ENCODE measurements at regions not wholly inside any gene's neighbourhood (a gene's known extent, or its start where the extent isn't known, plus 50 kb on each side); places are given as distances from the start of the nearest gene placed in this dataset.

GRCh38 chr11:45450189-45450588 lies 164.0 kb upstream of the SYT13 start:
- no peak for ATAC-seq
- DNase-seq (ENCODE audit: low read depth in 1 of 2, low spot score in 1 of 2): no peak
- Histone ChIP-seq H3K9me3 (no peaks in the 10 kb centered on the region), H3K4me1 (no peaks in the 10 kb centered on the region), H3K4me3 (no peak overlapping the region), H3K27ac (no peak overlapping the region), H3K4me2 (no peak overlapping the region)
- CTCF ChIA-PET: interaction anchor here (0.6 kb wide), 1 partner anchor 120 kb away, joined by 3 read pairs; no protein-coding TSS in a partner anchor
- no peak for FAIRE-seq
- WGBS (ENCODE audit: missing lambda C conversion rate): 39% methylated on average over 3 of the region's 3 CpGs
- POLR2A ChIA-PET: no interaction called here
- TF ChIP-seq JUNB (IDR thresholded peaks at IDR 0.05) (no peak), RARB (CRISPR knock-in tag; IDR thresholded peaks at IDR 0.05) (no peak), FOSB (CRISPR knock-in tag; IDR thresholded peaks at IDR 0.05) (no peak), EHF (CRISPR knock-in tag; IDR thresholded peaks at IDR 0.05) (no peak), POLR2A (IDR thresholded peaks at IDR 0.05; ENCODE audit: low read length) (no peak), ZC3H11A (IDR thresholded peaks at IDR 0.05) (no peak), RAD21 (conservative IDR thresholded peaks at IDR 0.05 in 1 of 2, IDR thresholded peaks at IDR 0.05 in 1 of 2) (no peak), RNF2 (IDR thresholded peaks at IDR 0.05; ENCODE audit: borderline replicate concordance, low read depth) (no peak), EHMT2 (IDR thresholded peaks at IDR 0.05; ENCODE audit: low read depth) (no peak), FOXS1 (CRISPR knock-in tag; IDR thresholded peaks at IDR 0.05) (no peak), KDM5A (IDR thresholded peaks at IDR 0.05) (no peak)
- TF ChIP-seq, protein P1, sequence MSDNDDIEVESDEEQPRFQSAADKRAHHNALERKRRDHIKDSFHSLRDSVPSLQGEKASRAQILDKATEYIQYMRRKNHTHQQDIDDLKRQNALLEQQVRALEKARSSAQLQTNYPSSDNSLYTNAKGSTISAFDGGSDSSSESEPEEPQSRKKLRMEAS (IDR thresholded peaks at IDR 0.05): no peak
- TF ChIP-seq, protein P2, sequence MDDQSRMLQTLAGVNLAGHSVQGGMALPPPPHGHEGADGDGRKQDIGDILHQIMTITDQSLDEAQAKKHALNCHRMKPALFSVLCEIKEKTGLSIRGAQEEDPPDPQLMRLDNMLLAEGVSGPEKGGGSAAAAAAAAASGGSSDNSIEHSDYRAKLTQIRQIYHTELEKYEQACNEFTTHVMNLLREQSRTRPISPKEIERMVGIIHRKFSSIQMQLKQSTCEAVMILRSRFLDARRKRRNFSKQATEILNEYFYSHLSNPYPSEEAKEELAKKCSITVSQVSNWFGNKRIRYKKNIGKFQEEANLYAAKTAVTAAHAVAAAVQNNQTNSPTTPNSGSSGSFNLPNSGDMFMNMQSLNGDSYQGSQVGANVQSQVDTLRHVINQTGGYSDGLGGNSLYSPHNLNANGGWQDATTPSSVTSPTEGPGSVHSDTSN (IDR thresholded peaks at IDR 0.05): no peak

DNA sequence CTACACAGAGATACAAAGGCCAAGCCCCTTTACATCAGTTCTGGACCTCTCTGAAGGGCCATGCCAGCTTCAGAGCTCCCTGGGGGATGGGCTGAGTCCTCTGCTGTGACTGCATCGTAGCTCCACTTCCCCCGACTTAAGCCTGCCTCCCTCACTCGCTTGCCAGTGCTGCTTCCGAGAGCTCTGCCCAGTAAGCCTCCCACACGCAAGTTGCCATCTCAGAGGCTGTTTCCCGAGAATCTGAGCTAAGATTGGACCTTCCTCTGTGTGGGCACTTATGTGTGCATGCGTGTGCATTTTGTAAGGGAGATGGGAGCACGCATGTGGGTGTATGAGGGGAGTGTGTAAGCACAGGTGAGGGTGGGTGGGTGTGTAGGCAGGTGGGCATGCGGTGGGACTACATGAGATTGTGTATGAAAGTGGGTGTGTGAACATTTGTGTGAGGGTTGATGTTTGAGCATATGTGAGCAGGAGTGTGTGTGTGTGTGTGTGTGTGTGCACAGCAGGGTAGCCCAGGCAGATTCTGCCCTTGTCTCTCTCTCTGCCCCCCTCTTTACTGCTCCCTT lies 163.0 kb upstream of the SYT13 start:
- Histone ChIP-seq H3K4me3 (no peak overlapping the region), H3K4me2 (no peak overlapping the region), H3K9me3 (no peaks in the 10 kb centered on the region), H3K4me1 (no peaks in the 10 kb centered on the region), H3K27ac (no peak overlapping the region)
- no peak for ATAC-seq
- POLR2A ChIA-PET: no interaction called here
- no peak for TF ChIP-seq MAFK (IDR thresholded peaks at IDR 0.05; ENCODE audit: partially characterized antibody)
- TF ChIP-seq ZNF302 (CRISPR knock-in tag; IDR thresholded peaks at IDR 0.05): no peak
- TF ChIP-seq ESRRA (IDR thresholded peaks at IDR 0.05; ENCODE audit: borderline replicate concordance, low read length): no peak
- TF ChIP-seq POLR2A (IDR thresholded peaks at IDR 0.05; ENCODE audit: low read length): no peak
- TF ChIP-seq, protein P3, sequence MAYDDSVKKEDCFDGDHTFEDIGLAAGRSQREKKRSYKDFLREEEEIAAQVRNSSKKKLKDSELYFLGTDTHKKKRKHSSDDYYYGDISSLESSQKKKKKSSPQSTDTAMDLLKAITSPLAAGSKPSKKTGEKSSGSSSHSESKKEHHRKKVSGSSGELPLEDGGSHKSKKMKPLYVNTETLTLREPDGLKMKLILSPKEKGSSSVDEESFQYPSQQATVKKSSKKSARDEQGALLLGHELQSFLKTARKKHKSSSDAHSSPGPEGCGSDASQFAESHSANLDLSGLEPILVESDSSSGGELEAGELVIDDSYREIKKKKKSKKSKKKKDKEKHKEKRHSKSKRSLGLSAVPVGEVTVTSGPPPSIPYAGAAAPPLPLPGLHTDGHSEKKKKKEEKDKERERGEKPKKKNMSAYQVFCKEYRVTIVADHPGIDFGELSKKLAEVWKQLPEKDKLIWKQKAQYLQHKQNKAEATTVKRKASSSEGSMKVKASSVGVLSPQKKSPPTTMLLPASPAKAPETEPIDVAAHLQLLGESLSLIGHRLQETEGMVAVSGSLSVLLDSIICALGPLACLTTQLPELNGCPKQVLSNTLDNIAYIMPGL (CRISPR knock-in tag; IDR thresholded peaks at IDR 0.05; ENCODE audit: borderline replicate concordance): no peak
- no peak for TF ChIP-seq EP300 (IDR thresholded peaks at IDR 0.05)
- no peak for TF ChIP-seq CBX2 (IDR thresholded peaks at IDR 0.05; ENCODE audit: borderline replicate concordance, low read depth)
- TF ChIP-seq HOXA7 (CRISPR knock-in tag; IDR thresholded peaks at IDR 0.05): no peak
- no peak for TF ChIP-seq RAD21 (conservative IDR thresholded peaks at IDR 0.05 in 1 of 2, IDR thresholded peaks at IDR 0.05 in 1 of 2)
- TF ChIP-seq, protein P4, sequence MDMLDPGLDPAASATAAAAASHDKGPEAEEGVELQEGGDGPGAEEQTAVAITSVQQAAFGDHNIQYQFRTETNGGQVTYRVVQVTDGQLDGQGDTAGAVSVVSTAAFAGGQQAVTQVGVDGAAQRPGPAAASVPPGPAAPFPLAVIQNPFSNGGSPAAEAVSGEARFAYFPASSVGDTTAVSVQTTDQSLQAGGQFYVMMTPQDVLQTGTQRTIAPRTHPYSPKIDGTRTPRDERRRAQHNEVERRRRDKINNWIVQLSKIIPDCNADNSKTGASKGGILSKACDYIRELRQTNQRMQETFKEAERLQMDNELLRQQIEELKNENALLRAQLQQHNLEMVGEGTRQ (IDR thresholded peaks at IDR 0.05): no peak
- TF ChIP-seq TP53 (CRISPR knock-in tag; IDR thresholded peaks at IDR 0.05): no peak
- no peak for TF ChIP-seq RARB (CRISPR knock-in tag; IDR thresholded peaks at IDR 0.05)
- TF ChIP-seq POLR2AphosphoS2 (conservative IDR thresholded peaks at IDR 0.05; ENCODE audit: low read length): no peak
- TF ChIP-seq KDM5A (IDR thresholded peaks at IDR 0.05): no peak
- TF ChIP-seq PHF8 (IDR thresholded peaks at IDR 0.05; ENCODE audit: borderline replicate concordance, low read depth): no peak
- TF ChIP-seq NFE2L2 (conservative IDR thresholded peaks at IDR 0.05; ENCODE audit: low read length): no peak
- no peak for TF ChIP-seq ZFP36 (IDR thresholded peaks at IDR 0.05; ENCODE audit: borderline replicate concordance, partially characterized antibody)
- no peak for TF ChIP-seq FOXS1 (CRISPR knock-in tag; IDR thresholded peaks at IDR 0.05)
- TF ChIP-seq FOSB (CRISPR knock-in tag; IDR thresholded peaks at IDR 0.05): no peak
- TF ChIP-seq HOXB13 (CRISPR knock-in tag; IDR thresholded peaks at IDR 0.05; ENCODE audit: low read depth): no peak
- 43% methylated on average over 6 of the region's 9 CpGs for WGBS (ENCODE audit: missing lambda C conversion rate)
- no peak for DNase-seq (ENCODE audit: low read depth in 1 of 2, low spot score in 1 of 2)
- CTCF ChIA-PET: interaction anchor here (1.6 kb wide), 1 partner anchor 78 kb away, joined by 5 read pairs; no protein-coding TSS in a partner anchor
- FAIRE-seq: no peak
